ENCODE measurements at regions not wholly inside any gene's neighbourhood (a gene's known extent, or its start where the extent isn't known, plus 50 kb on each side); places are given as distances from the start of the nearest gene placed in this dataset.

DNA sequence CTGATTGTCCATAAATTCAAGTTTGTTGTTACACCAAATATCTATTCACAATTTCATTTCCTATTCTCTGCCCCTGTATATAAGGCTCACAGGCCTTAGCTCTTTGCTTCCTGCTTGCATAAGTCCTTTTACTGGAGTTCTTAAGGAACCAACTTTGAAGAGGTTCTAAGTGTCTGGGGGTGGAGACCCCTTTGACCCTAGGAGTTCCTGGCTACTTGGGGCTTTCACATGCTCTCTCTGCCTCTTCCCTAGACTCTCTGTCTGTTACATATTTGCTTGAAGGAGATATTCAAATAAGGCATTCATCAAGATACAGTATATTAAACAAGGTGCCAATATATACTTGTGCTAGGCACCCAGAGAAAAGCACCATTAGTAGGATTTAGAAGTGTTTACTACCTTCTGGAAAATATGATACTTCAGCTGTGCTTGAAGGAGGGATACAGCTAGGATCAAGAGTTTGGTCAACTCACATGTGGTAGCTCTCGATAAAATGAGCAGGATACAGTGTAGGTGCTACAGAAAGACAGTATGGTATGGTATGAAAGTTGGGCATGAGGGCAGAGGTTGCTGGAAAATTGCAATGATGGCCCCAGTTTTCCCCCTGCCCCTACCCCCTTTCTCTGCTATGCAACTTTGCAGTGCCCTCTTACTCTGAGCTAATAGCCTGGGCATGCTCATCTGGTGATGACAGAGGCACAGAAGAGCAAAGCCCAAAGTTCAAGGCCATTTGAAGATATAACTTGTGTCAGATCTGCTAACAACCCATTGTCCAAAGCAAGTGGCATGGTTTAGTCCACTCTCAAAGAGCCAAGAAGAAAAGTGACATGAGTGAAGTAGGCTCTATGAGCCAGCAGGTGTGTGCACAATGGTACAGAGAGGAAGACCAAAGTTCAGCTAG is 107.6 kb upstream of the CPEB2 start:
- no peaks in the 10 kb centered on the region for H3K9me3 ChIP-seq (ENCODE audit: insufficient read depth, low read depth)
- no peaks in the 10 kb centered on the region for H3K27me3 ChIP-seq (ENCODE audit: insufficient read depth, low read depth)
- intact Hi-C loops (cut with micrococcal nuclease; ENCODE audit: unreplicated experiment) = no loop called here
- H2AFZ ChIP-seq = no peak overlapping the region
- no peaks in the 10 kb centered on the region for H4K20me1 ChIP-seq (ENCODE audit: insufficient read depth)
- H3F3A ChIP-seq (ENCODE audit: insufficient read depth, low read depth) = no peaks in the 10 kb centered on the region
- H3K9me2 ChIP-seq (ENCODE audit: insufficient read depth) = no peaks in the 10 kb centered on the region
- ChIA-PET POLR2A (ENCODE audit: unreplicated experiment) (no interaction called here), CTCF (no interaction called here)
- no TSS peak for BruUV-seq (replicated peaks)
- no peak overlapping the region for H3K4me3 ChIP-seq
- no peak for DNase-seq
- H3K4me2 ChIP-seq = no peak overlapping the region
- H3K36me3 ChIP-seq (ENCODE audit: low read depth) = no peaks in the 10 kb centered on the region
- TF ChIP-seq, protein P1, sequence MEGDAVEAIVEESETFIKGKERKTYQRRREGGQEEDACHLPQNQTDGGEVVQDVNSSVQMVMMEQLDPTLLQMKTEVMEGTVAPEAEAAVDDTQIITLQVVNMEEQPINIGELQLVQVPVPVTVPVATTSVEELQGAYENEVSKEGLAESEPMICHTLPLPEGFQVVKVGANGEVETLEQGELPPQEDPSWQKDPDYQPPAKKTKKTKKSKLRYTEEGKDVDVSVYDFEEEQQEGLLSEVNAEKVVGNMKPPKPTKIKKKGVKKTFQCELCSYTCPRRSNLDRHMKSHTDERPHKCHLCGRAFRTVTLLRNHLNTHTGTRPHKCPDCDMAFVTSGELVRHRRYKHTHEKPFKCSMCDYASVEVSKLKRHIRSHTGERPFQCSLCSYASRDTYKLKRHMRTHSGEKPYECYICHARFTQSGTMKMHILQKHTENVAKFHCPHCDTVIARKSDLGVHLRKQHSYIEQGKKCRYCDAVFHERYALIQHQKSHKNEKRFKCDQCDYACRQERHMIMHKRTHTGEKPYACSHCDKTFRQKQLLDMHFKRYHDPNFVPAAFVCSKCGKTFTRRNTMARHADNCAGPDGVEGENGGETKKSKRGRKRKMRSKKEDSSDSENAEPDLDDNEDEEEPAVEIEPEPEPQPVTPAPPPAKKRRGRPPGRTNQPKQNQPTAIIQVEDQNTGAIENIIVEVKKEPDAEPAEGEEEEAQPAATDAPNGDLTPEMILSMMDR (conservative IDR thresholded peaks at IDR 0.05) = no peak
- no peak for TF ChIP-seq EZH2 (IDR thresholded peaks at IDR 0.05; ENCODE audit: low read depth)
- no peak overlapping the region for H3K27ac ChIP-seq
- H3K79me2 ChIP-seq (ENCODE audit: low read depth) = no peaks in the 10 kb centered on the region
- H3K4me1 ChIP-seq (replicated peaks; ENCODE audit: insufficient read depth) = 0 out of 2 replicates have a peak, but pooled peaks cover 5% of the 10 kb centered on the region

GRCh38 chr4:14896656-14897175 is 105.6 kb upstream of the CPEB2 start:
- POLR2A ChIA-PET (ENCODE audit: unreplicated experiment) = interaction anchor here (1.0 kb wide), 1 partner anchor 40 kb away, joined by 4 read pairs; no protein-coding TSS in a partner anchor
- TF ChIP-seq EZH2 (IDR thresholded peaks at IDR 0.05; ENCODE audit: low read depth) = no peak
- TF ChIP-seq, protein P1 (conservative IDR thresholded peaks at IDR 0.05) = no peak
- H3K9me2 ChIP-seq (ENCODE audit: insufficient read depth) = no peaks in the 10 kb centered on the region
- no peak overlapping the region for H3K4me2 ChIP-seq
- H2AFZ ChIP-seq = no peak overlapping the region
- H3K27ac ChIP-seq = no peak overlapping the region
- intact Hi-C loops (cut with micrococcal nuclease; ENCODE audit: unreplicated experiment) = no loop called here
- H3K36me3 ChIP-seq (ENCODE audit: low read depth) = no peaks in the 10 kb centered on the region
- no peak for DNase-seq
- no TSS peak for BruUV-seq (replicated peaks)
- H3K79me2 ChIP-seq (ENCODE audit: low read depth) = no peaks in the 10 kb centered on the region
- 0 out of 2 replicates have a peak, but pooled peaks cover 5% of the 10 kb centered on the region for H3K4me1 ChIP-seq (replicated peaks; ENCODE audit: insufficient read depth)
- H3K4me3 ChIP-seq = no peak overlapping the region
- no peaks in the 10 kb centered on the region for H3K9me3 ChIP-seq (ENCODE audit: insufficient read depth, low read depth)
- no peaks in the 10 kb centered on the region for H3K27me3 ChIP-seq (ENCODE audit: insufficient read depth, low read depth)
- H4K20me1 ChIP-seq (ENCODE audit: insufficient read depth) = no peaks in the 10 kb centered on the region
- CTCF ChIA-PET = no interaction called here
- no peaks in the 10 kb centered on the region for H3F3A ChIP-seq (ENCODE audit: insufficient read depth, low read depth)

DNA sequence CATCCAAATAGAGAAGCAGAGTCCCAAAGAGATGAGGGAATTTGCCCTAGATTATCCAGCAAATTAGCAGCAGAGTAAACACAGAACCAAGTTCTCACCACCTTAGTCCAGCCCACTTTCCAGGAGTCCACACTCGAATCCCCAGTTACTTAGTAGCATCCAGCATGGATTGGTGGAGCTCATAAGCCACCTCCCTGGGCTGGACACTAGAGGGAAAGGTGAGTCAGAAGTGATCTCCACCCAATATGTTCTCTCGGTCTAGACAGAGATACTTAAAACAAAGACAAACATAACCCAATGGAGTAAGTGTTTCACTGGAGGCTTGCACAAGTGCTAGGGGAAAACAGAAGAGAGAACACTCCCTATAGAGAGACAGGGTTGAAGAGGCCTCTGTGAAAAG is 105.1 kb upstream of the CPEB2 start:
- H3K4me1 ChIP-seq (replicated peaks; ENCODE audit: insufficient read depth) = 0 out of 2 replicates have a peak, but pooled peaks cover 5% of the 10 kb centered on the region
- no peak for DNase-seq
- H3K36me3 ChIP-seq (ENCODE audit: low read depth) = no peaks in the 10 kb centered on the region
- intact Hi-C loops (cut with micrococcal nuclease; ENCODE audit: unreplicated experiment) = no loop called here
- H3K27ac ChIP-seq = no peak overlapping the region
- no TSS peak for BruUV-seq (replicated peaks)
- no peaks in the 10 kb centered on the region for H3K27me3 ChIP-seq (ENCODE audit: insufficient read depth, low read depth)
- no peak overlapping the region for H3K4me3 ChIP-seq
- no peaks in the 10 kb centered on the region for H3F3A ChIP-seq (ENCODE audit: insufficient read depth, low read depth)
- no peaks in the 10 kb centered on the region for H3K79me2 ChIP-seq (ENCODE audit: low read depth)
- TF ChIP-seq, protein P1 (conservative IDR thresholded peaks at IDR 0.05) = no peak
- TF ChIP-seq EZH2 (IDR thresholded peaks at IDR 0.05; ENCODE audit: low read depth) = no peak
- H3K9me3 ChIP-seq (ENCODE audit: insufficient read depth, low read depth) = no peaks in the 10 kb centered on the region
- ChIA-PET POLR2A (ENCODE audit: unreplicated experiment) (no interaction called here), CTCF (no interaction called here)
- no peak overlapping the region for H3K4me2 ChIP-seq
- no peaks in the 10 kb centered on the region for H3K9me2 ChIP-seq (ENCODE audit: insufficient read depth)
- H4K20me1 ChIP-seq (ENCODE audit: insufficient read depth) = no peaks in the 10 kb centered on the region
- no peak overlapping the region for H2AFZ ChIP-seq
